ENCODE measurements at regions not wholly inside any gene's neighbourhood (a gene's known extent, or its start where the extent isn't known, plus 50 kb on each side); places are given as distances from the start of the nearest gene placed in this dataset.

DNA sequence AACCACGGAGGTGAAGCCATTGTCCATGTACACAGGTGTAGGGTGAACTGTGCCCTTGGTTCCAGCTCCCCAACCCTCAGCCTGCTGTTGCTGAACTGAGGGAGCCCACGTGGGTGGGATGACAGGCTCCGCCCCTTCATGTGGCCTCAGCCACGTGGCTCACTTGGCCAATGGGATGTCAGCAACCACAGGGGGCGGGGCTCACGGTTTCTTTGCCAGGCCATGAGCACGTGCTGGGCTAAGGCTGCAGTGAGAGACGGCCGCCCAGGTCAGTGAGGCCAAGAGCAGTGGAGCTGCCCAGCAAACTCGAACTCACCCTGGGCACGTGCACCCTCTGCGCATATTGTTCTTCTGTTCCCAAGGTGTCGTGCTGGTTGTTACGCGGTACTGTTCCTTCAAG lies 282.6 kb downstream of the IRF8 start:
- ATAC-seq (no peak), DNase-seq (ENCODE audit: low read depth, low spot score) (no peak)

DNA sequence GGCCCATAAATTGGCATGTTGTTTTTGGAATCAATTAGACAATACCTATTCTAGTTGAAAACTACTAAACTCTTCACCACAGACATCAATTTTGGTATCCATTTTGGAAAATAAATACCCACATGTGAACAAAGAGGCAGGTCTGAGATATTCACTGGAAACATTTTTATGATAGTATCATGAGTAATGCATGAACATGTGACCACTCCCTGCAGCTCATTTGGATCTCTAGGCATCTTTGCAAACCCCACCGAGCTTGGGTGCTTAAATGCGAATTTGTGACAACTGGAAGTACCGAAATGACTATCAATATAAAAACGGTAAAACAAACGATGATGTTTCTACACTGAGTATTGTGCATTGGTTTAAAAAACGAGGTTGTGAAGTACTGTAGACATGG lies 285.2 kb downstream of the IRF8 start:
- ChIA-PET CTCF (no interaction called here), POLR2A (no interaction called here)
- BruUV-seq (replicated peaks) = no TSS peak
- H3K27ac ChIP-seq (ENCODE audit: low read length) = no peak overlapping the region
- H3K9me3 ChIP-seq (ENCODE audit: control insufficient read depth, insufficient read depth, low read depth, low read length) = no peaks in the 10 kb centered on the region
- peaks cover 2% of the 10 kb centered on the region for H3K27me3 ChIP-seq (ENCODE audit: control insufficient read depth, insufficient read depth, low read length)
- in situ Hi-C loops (cut with HindIII; ENCODE audit: low pct_unique_long_range_greater_than_20kb, low sequenced_read_pairs) = no loop called here
- H3K4me1 ChIP-seq (ENCODE audit: control insufficient read depth, insufficient read depth, low read length) = no peaks in the 10 kb centered on the region
- H3K4me3 ChIP-seq (ENCODE audit: low read depth in 2 of 2, low read length in 2 of 2) = no peak overlapping the region
- TF ChIP-seq TCF7L2 (IDR thresholded peaks at IDR 0.05; ENCODE audit: low read depth, low read length) = no peak
- no peak for TF ChIP-seq CTCF (IDR thresholded peaks at IDR 0.05)
- TF ChIP-seq, protein P1, sequence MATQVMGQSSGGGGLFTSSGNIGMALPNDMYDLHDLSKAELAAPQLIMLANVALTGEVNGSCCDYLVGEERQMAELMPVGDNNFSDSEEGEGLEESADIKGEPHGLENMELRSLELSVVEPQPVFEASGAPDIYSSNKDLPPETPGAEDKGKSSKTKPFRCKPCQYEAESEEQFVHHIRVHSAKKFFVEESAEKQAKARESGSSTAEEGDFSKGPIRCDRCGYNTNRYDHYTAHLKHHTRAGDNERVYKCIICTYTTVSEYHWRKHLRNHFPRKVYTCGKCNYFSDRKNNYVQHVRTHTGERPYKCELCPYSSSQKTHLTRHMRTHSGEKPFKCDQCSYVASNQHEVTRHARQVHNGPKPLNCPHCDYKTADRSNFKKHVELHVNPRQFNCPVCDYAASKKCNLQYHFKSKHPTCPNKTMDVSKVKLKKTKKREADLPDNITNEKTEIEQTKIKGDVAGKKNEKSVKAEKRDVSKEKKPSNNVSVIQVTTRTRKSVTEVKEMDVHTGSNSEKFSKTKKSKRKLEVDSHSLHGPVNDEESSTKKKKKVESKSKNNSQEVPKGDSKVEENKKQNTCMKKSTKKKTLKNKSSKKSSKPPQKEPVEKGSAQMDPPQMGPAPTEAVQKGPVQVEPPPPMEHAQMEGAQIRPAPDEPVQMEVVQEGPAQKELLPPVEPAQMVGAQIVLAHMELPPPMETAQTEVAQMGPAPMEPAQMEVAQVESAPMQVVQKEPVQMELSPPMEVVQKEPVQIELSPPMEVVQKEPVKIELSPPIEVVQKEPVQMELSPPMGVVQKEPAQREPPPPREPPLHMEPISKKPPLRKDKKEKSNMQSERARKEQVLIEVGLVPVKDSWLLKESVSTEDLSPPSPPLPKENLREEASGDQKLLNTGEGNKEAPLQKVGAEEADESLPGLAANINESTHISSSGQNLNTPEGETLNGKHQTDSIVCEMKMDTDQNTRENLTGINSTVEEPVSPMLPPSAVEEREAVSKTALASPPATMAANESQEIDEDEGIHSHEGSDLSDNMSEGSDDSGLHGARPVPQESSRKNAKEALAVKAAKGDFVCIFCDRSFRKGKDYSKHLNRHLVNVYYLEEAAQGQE (IDR thresholded peaks at IDR 0.05; ENCODE audit: insufficient read depth in 1 of 2, low read depth in 2 of 2, low read length in 1 of 2) = no peak
- no peak for TF ChIP-seq POLR2AphosphoS5 (IDR thresholded peaks at IDR 0.05; ENCODE audit: low read depth, low read length)
- no peak for TF ChIP-seq SIN3A (IDR thresholded peaks at IDR 0.05; ENCODE audit: borderline replicate concordance, insufficient read depth, low read depth, low read length)
- no peak for DNase-seq (ENCODE audit: low read depth, low spot score)
- no peaks in the 10 kb centered on the region for H3K36me3 ChIP-seq (ENCODE audit: control insufficient read depth, insufficient read depth, low read length)
- no peak for ATAC-seq
- intact Hi-C loops (cut with micrococcal nuclease; ENCODE audit: unreplicated experiment) = no loop called here

More for the DNA sequence above, 282.6 kb downstream of the IRF8 start:
- Histone ChIP-seq H3K9me3 (ENCODE audit: control insufficient read depth, insufficient read depth, low read depth, low read length) (no peaks in the 10 kb centered on the region), H3K27me3 (ENCODE audit: control insufficient read depth, insufficient read depth, low read length) (no peaks in the 10 kb centered on the region; the same call in 1 of the 2 replicates), H3K27ac (ENCODE audit: low read length) (no peak overlapping the region), H3K4me3 (ENCODE audit: low read depth in 2 of 2, low read length in 2 of 2) (no peak overlapping the region), H3K36me3 (ENCODE audit: control insufficient read depth, insufficient read depth, low read length) (no peaks in the 10 kb centered on the region), H3K4me1 (ENCODE audit: control insufficient read depth, insufficient read depth, low read length) (no peaks in the 10 kb centered on the region)
- CTCF ChIA-PET = no interaction called here
- in situ Hi-C loops (cut with HindIII; ENCODE audit: low pct_unique_long_range_greater_than_20kb, low sequenced_read_pairs) (no loop called here), intact Hi-C loops (cut with micrococcal nuclease; ENCODE audit: unreplicated experiment) (no loop called here)
- POLR2A ChIA-PET = no interaction called here
- no TSS peak for BruUV-seq (replicated peaks)
- TF ChIP-seq POLR2AphosphoS5 (IDR thresholded peaks at IDR 0.05; ENCODE audit: low read depth, low read length) (no peak), CTCF (IDR thresholded peaks at IDR 0.05) (no peak), TCF7L2 (IDR thresholded peaks at IDR 0.05; ENCODE audit: low read depth, low read length) (no peak), SIN3A (IDR thresholded peaks at IDR 0.05; ENCODE audit: borderline replicate concordance, insufficient read depth, low read depth, low read length) (no peak)
- TF ChIP-seq, protein P1 (IDR thresholded peaks at IDR 0.05; ENCODE audit: insufficient read depth in 1 of 2, low read depth in 2 of 2, low read length in 1 of 2) = no peak

All from Panc1 (cell line).